D721Med (cell line): ENCODE measurements at regions not wholly inside any gene's neighbourhood (a gene's known extent, or its start where the extent isn't known, plus 50 kb on each side); places are given as distances from the start of the nearest gene placed in this dataset.
A peak's percentile ranks its signal among the peaks of the same experiment; 100 is the strongest.

Experiments
- DNase-seq: peaks from one replicate; pipeline ENCODE4 v3.0.0; 2011; ENCODE audit warnings: low spot score; ENCODE audit not compliant: insufficient read length
- FAIRE-seq: peaks from 2 replicates; lab custom pipeline; 2011; peaks lifted over from hg19 to GRCh38; lab: Jason Lieb, UNC
- CTCF ChIP-seq: IDR thresholded peaks from 2 replicates; pipeline ENCODE4 v1.5.1; 2012; ENCODE audit warnings: mild to moderate bottlenecking, control low read depth; ENCODE audit not compliant: insufficient read depth; ENCODE audit errors: missing control alignments

- DNase-seq (no peak), FAIRE-seq (no peak)
Observed at GRCh38 chr4:155616117-155616516, 50.5 kb upstream of the GUCY1A1 start.

GRCh38 chr4:155615081-155615887 lies 51.4 kb upstream of the GUCY1A1 start:
- FAIRE-seq (no peak), DNase-seq (no peak)
- TF ChIP-seq CTCF: no peak

More at GRCh38 chr4:155616117-155616516, 50.5 kb upstream of the GUCY1A1 start:
- TF ChIP-seq CTCF: no peak

GRCh38 chr4:155614111-155614762 lies 52.4 kb upstream of the GUCY1A1 start:
- DNase-seq: no peak
- FAIRE-seq: peak; percentile 21
- TF ChIP-seq CTCF: no peak

- TF ChIP-seq CTCF: no peak
- FAIRE-seq: no peak
- DNase-seq: no peak
Observed at GRCh38 chr4:155612074-155612473, 54.6 kb upstream of the GUCY1A1 start.

GRCh38 chr4:155611501-155611900 lies 55.1 kb upstream of the GUCY1A1 start:
- no peak for TF ChIP-seq CTCF
- no peak for DNase-seq
- FAIRE-seq: no peak

GRCh38 chr4:155610143-155610542 lies 56.5 kb upstream of the GUCY1A1 start:
- no peak for TF ChIP-seq CTCF
- DNase-seq (no peak), FAIRE-seq (no peak)
